Smooth muscle cell (in vitro differentiated cells): ENCODE measurements at regions not wholly inside any gene's neighbourhood (a gene's known extent, or its start where the extent isn't known, plus 50 kb on each side); places are given as distances from the start of the nearest gene placed in this dataset.
"Not testable (repeated sequence)": the region's sequence is repeated elsewhere in the genome, so short reads cannot be mapped to it uniquely, and the experiment has no call there.

ENCODE experiments used
- DNase-seq: peaks from one replicate; lab custom pipeline; 2025; ENCODE audit not compliant: unreplicated experiment; lab: John Stamatoyannopoulos, UW
- H2AFZ ChIP-seq: fragments of 200-600 bp; sonication (generic); 2 replicates; pipeline ENCODE4 v1.6.0; 2016; ENCODE audit warnings: antibody characterized with exemption, low read depth, mild to moderate bottlenecking
- H3F3A ChIP-seq: fragments of 200-600 bp; sonication (generic); 2 replicates; pipeline ENCODE4 v1.6.0; 2017; ENCODE audit warnings: antibody characterized with exemption, low read depth
- H3K27ac ChIP-seq: fragments of 200-600 bp; sonication (generic); 2 replicates; pipeline ENCODE4 v1.5.1; 2016; ENCODE audit warnings: low read depth, mild to moderate bottlenecking
- H3K27me3 ChIP-seq: fragments of 200-600 bp; sonication (generic); 2 replicates; pipeline ENCODE4 v1.6.1; 2016; ENCODE audit warnings: low read depth, mild to moderate bottlenecking
- H3K36me3 ChIP-seq: fragments of 200-600 bp; sonication (generic); 2 replicates; pipeline ENCODE4 v1.5.1; 2016; ENCODE audit warnings: low read depth
- H3K4me1 ChIP-seq: fragments of 200-600 bp; sonication (generic); 2 replicates; pipeline ENCODE4 v1.5.1; 2016; ENCODE audit warnings: low read depth
- H3K4me2 ChIP-seq: fragments of 200-600 bp; sonication (generic); 2 replicates; pipeline ENCODE4 v1.6.0; 2016; ENCODE audit warnings: mild to moderate bottlenecking
- H3K4me3 ChIP-seq: fragments of 200-600 bp; sonication (generic); 2 replicates; pipeline ENCODE4 v1.5.1; 2016; ENCODE audit warnings: mild to moderate bottlenecking
- H3K79me2 ChIP-seq: fragments of 200-600 bp; sonication (generic); 2 replicates; pipeline ENCODE4 v1.6.0; 2016; ENCODE audit warnings: low read depth, mild to moderate bottlenecking
- H3K9ac ChIP-seq: fragments of 200-600 bp; sonication (generic); 2 replicates; pipeline ENCODE4 v1.6.0; 2016; ENCODE audit warnings: low read depth
- H3K9me3 ChIP-seq: fragments of 200-600 bp; sonication (generic); replicated peaks from 2 replicates; pipeline ENCODE4 v1.5.1; 2016; ENCODE audit warnings: low read depth
- H4K20me1 ChIP-seq: fragments of 200-600 bp; sonication (generic); 2 replicates; pipeline ENCODE4 v1.6.0; 2016; ENCODE audit warnings: low read depth
- CTCF ChIP-seq: fragments of 200-600 bp; sonication (generic); IDR thresholded peaks from 2 replicates; pipeline ENCODE4 v1.5.1; 2017; ENCODE audit warnings: borderline replicate concordance, mild to moderate bottlenecking, antibody characterized with exemption; ENCODE audit not compliant: insufficient read depth, poor library complexity, severe bottlenecking
- WGBS: methylation state at CpG from one replicate; pipeline ENCODE4 v1.1.7; 2016; ENCODE audit warnings: low lambda C conversion rate; 5-methylcytosine and 5-hydroxymethylcytosine counted together

- no peaks in the 10 kb centered on the region for H3K4me1 ChIP-seq
- H3K27me3 ChIP-seq = no peaks in the 10 kb centered on the region
- no peak overlapping the region for H3K9ac ChIP-seq
- no peak overlapping the region for H2AFZ ChIP-seq
- no peaks in the 10 kb centered on the region for H3K79me2 ChIP-seq
- H3K36me3 ChIP-seq = no peaks in the 10 kb centered on the region
- H3K9me3 ChIP-seq = no peaks in the 10 kb centered on the region
- H3F3A ChIP-seq = no peaks in the 10 kb centered on the region
- no peak overlapping the region for H3K27ac ChIP-seq
- no peaks in the 10 kb centered on the region for H4K20me1 ChIP-seq
- no peak for TF ChIP-seq CTCF
- no peak overlapping the region for H3K4me3 ChIP-seq
- DNase-seq = no peak
- H3K4me2 ChIP-seq = no peak overlapping the region
Observed at GRCh38 chr6:86440608-86441007, 496.7 kb upstream of the HTR1E start.

- TF ChIP-seq CTCF = no peak
- Histone ChIP-seq H4K20me1 (no peaks in the 10 kb centered on the region), H2AFZ (no peak overlapping the region), H3K4me3 (no peak overlapping the region), H3K9me3 (no peaks in the 10 kb centered on the region), H3K4me1 (no peaks in the 10 kb centered on the region), H3K4me2 (no peak overlapping the region), H3K79me2 (no peaks in the 10 kb centered on the region), H3K27ac (no peak overlapping the region), H3K36me3 (no peaks in the 10 kb centered on the region), H3K27me3 (no peaks in the 10 kb centered on the region), H3K9ac (no peak overlapping the region), H3F3A (no peaks in the 10 kb centered on the region)
- 96% methylated on average over 1 of the region's 1 CpG for WGBS
- DNase-seq = no peak
Observed at GRCh38 chr6:86423571-86423970, 513.8 kb upstream of the HTR1E start.

GRCh38 chr6:86412057-86412456 lies 525.3 kb upstream of the HTR1E start:
- H2AFZ ChIP-seq = no peak overlapping the region
- DNase-seq = no peak
- H3K4me2 ChIP-seq = no peak overlapping the region
- no peaks in the 10 kb centered on the region for H3K9me3 ChIP-seq
- no peak overlapping the region for H3K4me3 ChIP-seq
- TF ChIP-seq CTCF = no peak
- no peaks in the 10 kb centered on the region for H3F3A ChIP-seq
- H3K36me3 ChIP-seq = no peaks in the 10 kb centered on the region
- no peaks in the 10 kb centered on the region for H3K4me1 ChIP-seq
- 98% methylated on average over 2 of the region's 2 CpGs for WGBS
- H4K20me1 ChIP-seq = no peaks in the 10 kb centered on the region
- no peaks in the 10 kb centered on the region for H3K79me2 ChIP-seq
- no peaks in the 10 kb centered on the region for H3K27me3 ChIP-seq
- H3K27ac ChIP-seq = no peak overlapping the region
- H3K9ac ChIP-seq = no peak overlapping the region

GRCh38 chr6:86407128-86407527 lies 530.2 kb upstream of the HTR1E start:
- 63% methylated on average over 2 of the region's 2 CpGs for WGBS
- Histone ChIP-seq H3K27ac (no peak overlapping the region), H3K79me2 (no peaks in the 10 kb centered on the region), H3K4me1 (no peaks in the 10 kb centered on the region), H3K36me3 (no peaks in the 10 kb centered on the region), H4K20me1 (no peaks in the 10 kb centered on the region), H3K9me3 (no peaks in the 10 kb centered on the region), H3F3A (no peaks in the 10 kb centered on the region), H3K27me3 (no peaks in the 10 kb centered on the region), H3K9ac (no peak overlapping the region), H3K4me3 (no peak overlapping the region), H3K4me2 (no peak overlapping the region), H2AFZ (no peak overlapping the region)
- no peak for DNase-seq
- TF ChIP-seq CTCF = no peak

- not testable (repeated sequence) for H3K9ac ChIP-seq, H3K27me3 ChIP-seq, H2AFZ ChIP-seq, DNase-seq, H3K79me2 ChIP-seq, H3K27ac ChIP-seq, H3K4me1 ChIP-seq, H3K36me3 ChIP-seq, H3K4me2 ChIP-seq, H3F3A ChIP-seq, H4K20me1 ChIP-seq, H3K4me3 ChIP-seq, H3K9me3 ChIP-seq
- WGBS = 91% methylated on average over 3 of the region's 3 CpGs
Observed at GRCh38 chr6:86392850-86393249, 544.5 kb upstream of the HTR1E start.
